Activated naive CD8-positive, alpha-beta T cell treated with anti-CD3 and anti-CD28 coated beads for 36 hours (primary cell): ENCODE measurements at regions not wholly inside any gene's neighbourhood (a gene's known extent, or its start where the extent isn't known, plus 50 kb on each side); places are given as distances from the start of the nearest gene placed in this dataset.

Experiments used
- DNase-seq: peaks from one replicate; pipeline ENCODE4 v3.0.0; 2021
- H3K27ac Mint-ChIP-seq: one replicate; pipeline ENCODE4 v1.8.0; 2022; ENCODE audit warnings: mild to moderate bottlenecking, moderate library complexity, mixed read lengths
- H3K27me3 Mint-ChIP-seq: one replicate; pipeline ENCODE4 v1.8.0; 2022; ENCODE audit warnings: mild to moderate bottlenecking, mixed read lengths
- H3K36me3 Mint-ChIP-seq: one replicate; pipeline ENCODE4 v1.8.0; 2021; ENCODE audit warnings: mild to moderate bottlenecking, mixed read lengths
- H3K4me1 Mint-ChIP-seq: one replicate; pipeline ENCODE4 v1.8.0; 2021; ENCODE audit warnings: mixed read lengths
- H3K4me3 Mint-ChIP-seq: one replicate; pipeline ENCODE4 v1.8.0; 2022; ENCODE audit warnings: mild to moderate bottlenecking, moderate library complexity, mixed read lengths
- H3K9me3 Mint-ChIP-seq: one replicate; pipeline ENCODE4 v1.8.0; 2022; ENCODE audit warnings: mixed read lengths

GRCh38 chr22:48782811-48783511, 1044.7 kb downstream of the BRD1 start:
- H3K9me3 Mint-ChIP-seq, result no peaks in the 10 kb centered on the region
- peaks cover 4% of the 10 kb centered on the region for H3K27me3 Mint-ChIP-seq
- no peaks in the 10 kb centered on the region for H3K4me1 Mint-ChIP-seq
- no peak overlapping the region for H3K4me3 Mint-ChIP-seq
- no peaks in the 10 kb centered on the region for H3K36me3 Mint-ChIP-seq
- H3K27ac Mint-ChIP-seq, result no peak overlapping the region
- no peak for DNase-seq

GRCh38 chr22:48782326-48782725, 1045.3 kb downstream of the BRD1 start:
- H3K27me3 Mint-ChIP-seq, result peaks cover 4% of the 10 kb centered on the region
- peaks cover 2% of the 10 kb centered on the region for H3K9me3 Mint-ChIP-seq
- H3K4me3 Mint-ChIP-seq, result no peak overlapping the region
- H3K36me3 Mint-ChIP-seq, result no peaks in the 10 kb centered on the region
- no peak overlapping the region for H3K27ac Mint-ChIP-seq
- no peaks in the 10 kb centered on the region for H3K4me1 Mint-ChIP-seq
- DNase-seq, result no peak

GRCh38 chr22:48781868-48782267, 1045.8 kb downstream of the BRD1 start:
- Mint-ChIP-seq H3K9me3 (peaks cover 2% of the 10 kb centered on the region), H3K27ac (no peak overlapping the region), H3K27me3 (peaks cover 4% of the 10 kb centered on the region), H3K4me1 (no peaks in the 10 kb centered on the region), H3K36me3 (no peaks in the 10 kb centered on the region), H3K4me3 (no peak overlapping the region)
- no peak for DNase-seq

GRCh38 chr22:48781391-48781790, 1046.3 kb downstream of the BRD1 start:
- H3K27ac Mint-ChIP-seq, result no peak overlapping the region
- H3K27me3 Mint-ChIP-seq, result peaks cover 6% of the 10 kb centered on the region
- H3K9me3 Mint-ChIP-seq, result peaks cover 2% of the 10 kb centered on the region
- no peak for DNase-seq
- H3K4me3 Mint-ChIP-seq, result no peak overlapping the region
- H3K4me1 Mint-ChIP-seq, result no peaks in the 10 kb centered on the region
- no peaks in the 10 kb centered on the region for H3K36me3 Mint-ChIP-seq

GRCh38 chr22:48780597-48781277, 1046.9 kb downstream of the BRD1 start:
- Mint-ChIP-seq H3K27me3 (peaks cover 13% of the 10 kb centered on the region), H3K4me3 (no peak overlapping the region), H3K9me3 (peaks cover 3% of the 10 kb centered on the region), H3K36me3 (no peaks in the 10 kb centered on the region), H3K27ac (no peak overlapping the region), H3K4me1 (no peaks in the 10 kb centered on the region)
- no peak for DNase-seq

GRCh38 chr22:48779661-48780596, 1047.7 kb downstream of the BRD1 start:
- Mint-ChIP-seq H3K9me3 (peaks cover 3% of the 10 kb centered on the region), H3K4me1 (no peaks in the 10 kb centered on the region), H3K27me3 (peaks cover 15% of the 10 kb centered on the region), H3K27ac (no peak overlapping the region), H3K4me3 (no peak overlapping the region), H3K36me3 (no peaks in the 10 kb centered on the region)
- no peak for DNase-seq

- Mint-ChIP-seq H3K36me3 (no peaks in the 10 kb centered on the region), H3K9me3 (peaks cover 3% of the 10 kb centered on the region), H3K27me3 (peaks cover 18% of the 10 kb centered on the region), H3K27ac (no peak overlapping the region), H3K4me1 (no peaks in the 10 kb centered on the region), H3K4me3 (no peak overlapping the region)
- DNase-seq, result no peak
Observed at GRCh38 chr22:48779211-48779643, 1048.4 kb downstream of the BRD1 start.

GRCh38 chr22:48778308-48779195, 1049.1 kb downstream of the BRD1 start:
- H3K36me3 Mint-ChIP-seq, result no peaks in the 10 kb centered on the region
- no peaks in the 10 kb centered on the region for H3K4me1 Mint-ChIP-seq
- peaks cover 3% of the 10 kb centered on the region for H3K9me3 Mint-ChIP-seq
- H3K27ac Mint-ChIP-seq, result no peak overlapping the region
- no peak for DNase-seq
- H3K27me3 Mint-ChIP-seq, result peaks cover 23% of the 10 kb centered on the region
- no peak overlapping the region for H3K4me3 Mint-ChIP-seq

GRCh38 chr22:48772286-48772907, 1055.3 kb downstream of the BRD1 start:
- H3K27ac Mint-ChIP-seq, result no peak overlapping the region
- H3K4me3 Mint-ChIP-seq, result no peak overlapping the region
- DNase-seq, result no peak
- peaks cover 13% of the 10 kb centered on the region for H3K9me3 Mint-ChIP-seq
- H3K27me3 Mint-ChIP-seq, result peaks cover 19% of the 10 kb centered on the region
- no peaks in the 10 kb centered on the region for H3K4me1 Mint-ChIP-seq
- no peaks in the 10 kb centered on the region for H3K36me3 Mint-ChIP-seq

GRCh38 chr22:48765595-48765994, 1062.1 kb downstream of the BRD1 start:
- DNase-seq, result no peak
- Mint-ChIP-seq H3K9me3 (peaks cover 16% of the 10 kb centered on the region), H3K4me1 (no peaks in the 10 kb centered on the region), H3K27me3 (no peaks in the 10 kb centered on the region), H3K27ac (no peak overlapping the region), H3K4me3 (no peak overlapping the region), H3K36me3 (no peaks in the 10 kb centered on the region)

- peaks cover 5% of the 10 kb centered on the region for H3K9me3 Mint-ChIP-seq
- DNase-seq, result no peak
Observed at GRCh38 chr22:48761546-48761945, 1066.1 kb downstream of the BRD1 start.

GRCh38 chr22:48760481-48761390, 1066.9 kb downstream of the BRD1 start:
- peaks cover 5% of the 10 kb centered on the region for H3K27me3 Mint-ChIP-seq
- peaks cover 4% of the 10 kb centered on the region for H3K9me3 Mint-ChIP-seq
- H3K36me3 Mint-ChIP-seq, result no peaks in the 10 kb centered on the region
- no peak overlapping the region for H3K27ac Mint-ChIP-seq
- DNase-seq, result no peak
- H3K4me3 Mint-ChIP-seq, result no peak overlapping the region
- H3K4me1 Mint-ChIP-seq, result no peaks in the 10 kb centered on the region

More at GRCh38 chr22:48761546-48761945, 1066.1 kb downstream of the BRD1 start:
- H3K27ac Mint-ChIP-seq, result no peak overlapping the region
- no peaks in the 10 kb centered on the region for H3K27me3 Mint-ChIP-seq
- H3K4me1 Mint-ChIP-seq, result no peaks in the 10 kb centered on the region
- H3K4me3 Mint-ChIP-seq, result no peak overlapping the region
- H3K36me3 Mint-ChIP-seq, result no peaks in the 10 kb centered on the region
